KMS-11 (cell line): ENCODE measurements at regions not wholly inside any gene's neighbourhood (a gene's known extent, or its start where the extent isn't known, plus 50 kb on each side); places are given as distances from the start of the nearest gene placed in this dataset.

Experiments
- H2AFZ ChIP-seq: fragments of 200-600 bp; sonication (generic); 2 replicates; pipeline ENCODE4 v1.6.1; 2016; ENCODE audit warnings: antibody characterized with exemption, mixed run types, low read depth
- H3K27ac ChIP-seq: fragments of 200-600 bp; sonication (generic); 2 replicates; pipeline ENCODE4 v1.6.1; 2016; ENCODE audit warnings: mild to moderate bottlenecking, mixed run types
- H3K27me3 ChIP-seq: fragments of 200-600 bp; sonication (generic); 2 replicates; pipeline ENCODE4 v1.6.1; 2017; ENCODE audit warnings: mild to moderate bottlenecking, low read depth, mixed run types, moderate library complexity; ENCODE audit not compliant: insufficient read depth
- H3K36me3 ChIP-seq: fragments of 200-600 bp; sonication (generic); 2 replicates; pipeline ENCODE4 v1.6.1; 2017; ENCODE audit warnings: mild to moderate bottlenecking, mixed run types; ENCODE audit not compliant: insufficient read depth
- H3K4me1 ChIP-seq: fragments of 200-600 bp; sonication (generic); 2 replicates; pipeline ENCODE4 v1.6.1; 2016; ENCODE audit warnings: mild to moderate bottlenecking, low read depth, mixed run types; ENCODE audit not compliant: poor library complexity, severe bottlenecking
- H3K4me2 ChIP-seq: fragments of 200-600 bp; sonication (generic); 2 replicates; pipeline ENCODE4 v1.7.0; 2016; ENCODE audit warnings: mild to moderate bottlenecking, mixed run types
- H3K4me3 ChIP-seq: fragments of 200-600 bp; sonication (generic); IDR thresholded peaks from 2 replicates; pipeline ENCODE4 v1.6.1; 2017; ENCODE audit warnings: low read depth, low read length, mixed read lengths; ENCODE audit not compliant: insufficient read depth
- H3K79me2 ChIP-seq: fragments of 200-600 bp; sonication (generic); 2 replicates; pipeline ENCODE4 v1.6.1; 2016; ENCODE audit warnings: low read depth, mixed run types; ENCODE audit not compliant: insufficient read depth
- H3K9ac ChIP-seq: fragments of 200-600 bp; sonication (generic); 2 replicates; pipeline ENCODE4 v1.6.1; 2016; ENCODE audit warnings: mild to moderate bottlenecking, mixed run types
- H4K20me1 ChIP-seq: fragments of 200-600 bp; sonication (generic); 2 replicates; pipeline ENCODE4 v1.6.1; 2016; ENCODE audit warnings: mild to moderate bottlenecking, mixed run types; ENCODE audit not compliant: insufficient read depth
- TF ChIP-seq, protein P1 (sequence below): fragments of 200-600 bp; sonication (generic); conservative IDR thresholded peaks from 2 replicates; pipeline ENCODE4 v1.6.1; 2017; ENCODE audit warnings: low read depth, mild to moderate bottlenecking, antibody characterized with exemption, low read length, moderate library complexity, mixed read lengths

DNA sequence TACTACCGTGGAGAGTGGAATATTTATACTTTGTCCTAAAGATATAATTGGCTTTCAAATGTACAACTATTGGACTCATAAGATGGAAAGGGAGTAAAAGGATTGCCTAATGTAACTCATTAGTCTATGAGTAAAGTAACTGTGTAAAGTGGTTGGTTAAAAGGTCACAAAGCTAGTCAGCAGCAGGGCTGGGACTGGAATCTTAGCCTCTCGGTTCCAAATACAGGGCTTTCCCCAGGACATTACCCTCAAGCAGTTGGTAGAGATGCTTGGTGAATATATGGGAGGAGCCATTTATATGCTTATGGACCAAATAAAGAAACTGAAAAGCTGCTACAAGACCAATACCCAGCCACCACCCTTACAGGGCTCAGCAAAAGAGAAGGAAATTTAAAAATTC, 283.7 kb downstream of the HLX start:
- H3K27ac ChIP-seq = no peak overlapping the region
- no peak overlapping the region for H3K4me2 ChIP-seq
- no peaks in the 10 kb centered on the region for H3K36me3 ChIP-seq
- TF ChIP-seq, protein P1, sequence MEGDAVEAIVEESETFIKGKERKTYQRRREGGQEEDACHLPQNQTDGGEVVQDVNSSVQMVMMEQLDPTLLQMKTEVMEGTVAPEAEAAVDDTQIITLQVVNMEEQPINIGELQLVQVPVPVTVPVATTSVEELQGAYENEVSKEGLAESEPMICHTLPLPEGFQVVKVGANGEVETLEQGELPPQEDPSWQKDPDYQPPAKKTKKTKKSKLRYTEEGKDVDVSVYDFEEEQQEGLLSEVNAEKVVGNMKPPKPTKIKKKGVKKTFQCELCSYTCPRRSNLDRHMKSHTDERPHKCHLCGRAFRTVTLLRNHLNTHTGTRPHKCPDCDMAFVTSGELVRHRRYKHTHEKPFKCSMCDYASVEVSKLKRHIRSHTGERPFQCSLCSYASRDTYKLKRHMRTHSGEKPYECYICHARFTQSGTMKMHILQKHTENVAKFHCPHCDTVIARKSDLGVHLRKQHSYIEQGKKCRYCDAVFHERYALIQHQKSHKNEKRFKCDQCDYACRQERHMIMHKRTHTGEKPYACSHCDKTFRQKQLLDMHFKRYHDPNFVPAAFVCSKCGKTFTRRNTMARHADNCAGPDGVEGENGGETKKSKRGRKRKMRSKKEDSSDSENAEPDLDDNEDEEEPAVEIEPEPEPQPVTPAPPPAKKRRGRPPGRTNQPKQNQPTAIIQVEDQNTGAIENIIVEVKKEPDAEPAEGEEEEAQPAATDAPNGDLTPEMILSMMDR = no peak
- no peak overlapping the region for H3K4me3 ChIP-seq
- no peak overlapping the region for H3K9ac ChIP-seq
- no peaks in the 10 kb centered on the region for H3K79me2 ChIP-seq
- no peak overlapping the region for H2AFZ ChIP-seq
- H4K20me1 ChIP-seq = no peaks in the 10 kb centered on the region
- H3K27me3 ChIP-seq = no peaks in the 10 kb centered on the region
- no peaks in the 10 kb centered on the region for H3K4me1 ChIP-seq

- Histone ChIP-seq H3K27me3 (no peaks in the 10 kb centered on the region), H3K79me2 (no peaks in the 10 kb centered on the region), H2AFZ (no peak overlapping the region), H3K9ac (no peak overlapping the region), H3K27ac (no peak overlapping the region), H3K4me3 (no peak overlapping the region), H4K20me1 (no peaks in the 10 kb centered on the region), H3K36me3 (no peaks in the 10 kb centered on the region), H3K4me1 (no peaks in the 10 kb centered on the region), H3K4me2 (no peak overlapping the region)
- TF ChIP-seq, protein P1 = no peak
Measured at GRCh38 chr1:221164029-221164428, 284.8 kb downstream of the HLX start.

DNA sequence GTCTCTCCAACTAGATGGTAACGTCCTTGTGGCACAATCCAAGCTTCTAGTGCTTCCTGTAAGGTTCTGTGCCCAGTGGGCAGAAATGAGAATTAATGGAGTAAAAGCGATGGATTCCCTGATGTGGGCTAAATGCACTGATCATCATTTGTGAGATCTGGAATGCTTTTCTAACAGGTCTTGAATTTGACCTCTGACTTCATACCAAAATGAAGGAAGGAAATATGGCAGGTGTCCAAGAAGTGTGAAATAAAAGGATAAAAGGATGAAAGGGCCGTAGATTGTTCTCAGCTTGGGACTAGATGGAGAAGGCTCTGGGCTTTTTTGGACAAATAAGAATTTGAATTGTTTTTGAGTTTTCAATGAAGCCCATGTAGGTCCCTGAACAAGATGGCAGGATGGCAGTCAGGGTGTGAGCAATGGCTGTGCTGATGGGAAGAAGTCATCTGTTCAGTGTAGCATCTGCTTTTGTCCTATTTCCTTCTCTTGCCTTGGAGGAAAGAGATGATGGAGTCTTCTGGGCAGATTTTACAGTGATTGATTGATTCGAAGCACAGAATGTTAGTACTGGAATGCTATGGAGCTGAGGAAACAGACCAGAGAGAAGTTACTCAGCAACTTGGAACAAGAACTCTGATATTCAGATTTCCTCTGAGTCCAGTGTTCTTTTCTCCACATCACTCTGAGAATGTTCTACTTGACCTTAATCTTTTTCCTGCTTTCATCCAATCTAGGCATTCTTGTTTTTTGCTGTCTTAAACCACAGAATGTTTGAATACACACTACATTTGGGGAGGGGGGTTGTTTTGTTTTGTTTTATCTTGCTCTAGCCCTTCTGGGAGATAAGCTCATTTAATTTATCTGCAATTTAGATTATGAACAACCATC, 286.0 kb downstream of the HLX start:
- no peak overlapping the region for H3K9ac ChIP-seq
- no peak overlapping the region for H3K4me3 ChIP-seq
- H2AFZ ChIP-seq = no peak overlapping the region
- H3K4me2 ChIP-seq = no peak overlapping the region
- H3K4me1 ChIP-seq = no peaks in the 10 kb centered on the region
- no peaks in the 10 kb centered on the region for H3K27me3 ChIP-seq
- no peaks in the 10 kb centered on the region for H3K36me3 ChIP-seq
- no peaks in the 10 kb centered on the region for H4K20me1 ChIP-seq
- no peak overlapping the region for H3K27ac ChIP-seq
- H3K79me2 ChIP-seq = no peaks in the 10 kb centered on the region
- TF ChIP-seq, protein P1 = no peak

DNA sequence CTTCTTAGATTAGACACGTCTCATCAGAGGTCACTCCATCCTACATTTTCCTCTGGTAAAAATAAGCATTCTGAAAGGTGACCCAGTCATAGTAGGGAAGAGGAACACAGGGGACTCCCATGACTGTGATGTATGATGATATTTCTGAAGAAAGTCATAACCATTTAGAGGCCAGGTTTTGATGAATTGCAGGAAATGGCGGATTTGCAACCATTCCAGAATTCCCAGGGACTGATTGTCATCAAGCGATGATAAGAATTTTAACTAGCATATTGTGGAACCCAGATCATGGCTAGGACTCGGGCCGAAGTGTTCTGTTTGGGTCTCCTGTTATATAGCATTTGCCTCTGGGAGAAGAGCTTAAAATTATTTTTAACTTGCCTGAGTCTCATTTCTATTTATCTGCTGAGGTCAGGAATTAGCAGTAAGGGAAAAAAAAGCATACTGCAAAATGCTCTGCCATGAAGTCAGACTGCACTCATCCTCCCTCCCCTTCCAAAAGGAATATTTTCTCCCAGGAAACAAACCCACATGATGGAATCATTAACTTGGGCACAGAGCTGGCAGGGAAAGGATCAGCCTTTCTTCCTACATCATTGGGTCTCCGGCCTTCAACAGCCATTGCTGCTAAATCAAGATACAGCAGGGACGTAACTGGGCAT, 286.7 kb downstream of the HLX start:
- Histone ChIP-seq H3K36me3 (no peaks in the 10 kb centered on the region), H3K27ac (no peak overlapping the region), H3K79me2 (no peaks in the 10 kb centered on the region), H4K20me1 (no peaks in the 10 kb centered on the region), H3K9ac (no peak overlapping the region), H3K4me3 (no peak overlapping the region), H3K27me3 (no peaks in the 10 kb centered on the region), H3K4me2 (no peak overlapping the region), H3K4me1 (no peaks in the 10 kb centered on the region), H2AFZ (no peak overlapping the region)
- TF ChIP-seq, protein P1 = no peak
